ENCODE measurements at regions not wholly inside any gene's neighbourhood (a gene's known extent, or its start where the extent isn't known, plus 50 kb on each side); places are given as distances from the start of the nearest gene placed in this dataset.

- TF ChIP-seq POLR2A (IDR thresholded peaks at IDR 0.05), result no peak
- no peak for TF ChIP-seq CTCF (IDR thresholded peaks at IDR 0.05)
- TF ChIP-seq EP300 (IDR thresholded peaks at IDR 0.05), result no peak
Measured at GRCh38 chr20:12383821-12384220, 466.1 kb downstream of the BTBD3 start.
